GM23248 (cell line): ENCODE measurements at regions not wholly inside any gene's neighbourhood (a gene's known extent, or its start where the extent isn't known, plus 50 kb on each side); places are given as distances from the start of the nearest gene placed in this dataset.

ENCODE experiments used
- DNase-seq: peaks from one replicate; pipeline ENCODE4 v3.0.0-alpha.2; 2015
- H2AFZ ChIP-seq: fragments of 200-600 bp; sonication (generic); 2 replicates; pipeline ENCODE4 v1.6.1; 2016; ENCODE audit warnings: antibody characterized with exemption
- H3F3A ChIP-seq: fragments of 200-600 bp; sonication (generic); 2 replicates; pipeline ENCODE4 v1.6.1; 2016; ENCODE audit warnings: mild to moderate bottlenecking, antibody characterized with exemption, mixed run types; ENCODE audit not compliant: insufficient read depth
- H3K27ac ChIP-seq: fragments of 200-600 bp; sonication (generic); 2 replicates; pipeline ENCODE4 v1.5.1; 2016; ENCODE audit warnings: mild to moderate bottlenecking
- H3K27me3 ChIP-seq: fragments of 200-600 bp; sonication (generic); replicated peaks from 2 replicates; pipeline ENCODE4 v1.6.1; 2016; ENCODE audit warnings: mild to moderate bottlenecking; ENCODE audit not compliant: insufficient read depth
- H3K36me3 ChIP-seq: fragments of 200-600 bp; sonication (generic); 2 replicates; pipeline ENCODE4 v1.6.1; 2016; ENCODE audit warnings: low read depth, mild to moderate bottlenecking
- H3K4me1 ChIP-seq: fragments of 200-600 bp; sonication (generic); 2 replicates; pipeline ENCODE4 v1.6.1; 2016; ENCODE audit warnings: mild to moderate bottlenecking; ENCODE audit not compliant: insufficient read depth
- H3K4me2 ChIP-seq: fragments of 200-600 bp; sonication (generic); one replicate; pipeline ENCODE4 v1.6.1; 2016; ENCODE audit warnings: mild to moderate bottlenecking; ENCODE audit not compliant: unreplicated experiment
- H3K4me3 ChIP-seq: fragments of 200-600 bp; sonication (generic); 2 replicates; pipeline ENCODE4 v1.5.1; 2016; ENCODE audit warnings: mild to moderate bottlenecking
- H3K79me2 ChIP-seq: fragments of 200-600 bp; sonication (generic); 2 replicates; pipeline ENCODE4 v1.6.1; 2016; ENCODE audit warnings: mild to moderate bottlenecking; ENCODE audit not compliant: insufficient read depth
- H3K9ac ChIP-seq: fragments of 200-600 bp; sonication (generic); 2 replicates; pipeline ENCODE4 v1.6.1; 2016; ENCODE audit warnings: mild to moderate bottlenecking
- H3K9me2 ChIP-seq: fragments of 200-600 bp; sonication (generic); 2 replicates; pipeline ENCODE4 v1.6.1; 2016; ENCODE audit warnings: mixed run types, mild to moderate bottlenecking, moderate library complexity; ENCODE audit not compliant: insufficient read depth
- H3K9me3 ChIP-seq: fragments of 200-600 bp; sonication (generic); one replicate; pipeline ENCODE4 v1.6.1; 2017; ENCODE audit warnings: low read depth
- H4K20me1 ChIP-seq: fragments of 200-600 bp; sonication (generic); 2 replicates; pipeline ENCODE4 v1.6.0; 2016; ENCODE audit not compliant: insufficient read depth
- EZH2 ChIP-seq: fragments of 200-600 bp; sonication (generic); IDR thresholded peaks from 2 replicates; pipeline ENCODE4 v1.6.1; 2018; ENCODE audit warnings: antibody characterized with exemption, mild to moderate bottlenecking; ENCODE audit not compliant: insufficient read depth, poor library complexity, severe bottlenecking
- EZH2phosphoT487 ChIP-seq: fragments of 200-600 bp; sonication (generic); IDR thresholded peaks from 2 replicates; pipeline ENCODE4 v1.6.1; 2018; ENCODE audit warnings: antibody characterized with exemption, moderate library complexity, mild to moderate bottlenecking, low read depth; ENCODE audit not compliant: insufficient read depth
- WGBS, 2 experiments: methylation state at CpG; one replicate each; pipeline ENCODE4 v1.1.6; 2015 to 2017; ENCODE audit warnings: low lambda C conversion rate in 2 of 2, low coverage in 1 of 2; ENCODE audit errors: missing lambda C conversion rate in 2 of 2; 5-methylcytosine and 5-hydroxymethylcytosine counted together
- in situ Hi-C: fragments of 300-500 bp; cut with MboI; formaldehyde crosslinking; loops from 2 replicates; pipeline ENCODE4 v1.15.0; 2020

DNA sequence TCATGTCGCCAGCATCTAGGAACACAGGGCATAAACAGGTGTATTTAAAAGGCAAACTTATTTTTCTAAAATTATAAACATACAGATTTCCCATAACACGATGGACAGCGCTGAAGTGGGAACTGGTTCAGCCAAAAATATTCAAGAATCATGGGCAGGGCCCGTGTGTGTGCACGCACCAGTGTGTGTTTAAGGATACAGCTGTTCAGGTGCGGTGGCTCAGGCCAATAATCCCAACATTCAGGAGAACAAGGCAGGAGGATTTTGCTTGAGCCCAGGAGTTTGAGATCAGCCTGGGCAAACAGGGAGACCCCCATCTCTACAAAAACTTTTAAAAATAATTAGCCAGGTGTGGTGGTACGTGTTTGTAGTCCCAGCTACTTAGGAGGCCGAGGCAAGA is 288.6 kb upstream of the HDAC4 start:
- 54 to 59% methylated on average over 8 of the region's 8 CpGs for WGBS, 2 experiments
- no peak overlapping the region for H3K4me3 ChIP-seq
- H2AFZ ChIP-seq = no peak overlapping the region
- no peak overlapping the region for H3K4me2 ChIP-seq
- no peak overlapping the region for H3K27ac ChIP-seq
- H4K20me1 ChIP-seq = no peaks in the 10 kb centered on the region
- H3K9me2 ChIP-seq = no peaks in the 10 kb centered on the region
- DNase-seq = no peak
- H3K9ac ChIP-seq = no peak overlapping the region
- no peaks in the 10 kb centered on the region for H3K79me2 ChIP-seq
- H3K4me1 ChIP-seq = no peaks in the 10 kb centered on the region
- no peaks in the 10 kb centered on the region for H3K9me3 ChIP-seq
- no peaks in the 10 kb centered on the region for H3F3A ChIP-seq
- 0 out of 2 replicates have a peak, but pooled peaks cover 3% of the 10 kb centered on the region for H3K27me3 ChIP-seq
- TF ChIP-seq EZH2 = no peak
- TF ChIP-seq EZH2phosphoT487 = no peak
- H3K36me3 ChIP-seq = no peaks in the 10 kb centered on the region
- in situ Hi-C loops = no loop called here

DNA sequence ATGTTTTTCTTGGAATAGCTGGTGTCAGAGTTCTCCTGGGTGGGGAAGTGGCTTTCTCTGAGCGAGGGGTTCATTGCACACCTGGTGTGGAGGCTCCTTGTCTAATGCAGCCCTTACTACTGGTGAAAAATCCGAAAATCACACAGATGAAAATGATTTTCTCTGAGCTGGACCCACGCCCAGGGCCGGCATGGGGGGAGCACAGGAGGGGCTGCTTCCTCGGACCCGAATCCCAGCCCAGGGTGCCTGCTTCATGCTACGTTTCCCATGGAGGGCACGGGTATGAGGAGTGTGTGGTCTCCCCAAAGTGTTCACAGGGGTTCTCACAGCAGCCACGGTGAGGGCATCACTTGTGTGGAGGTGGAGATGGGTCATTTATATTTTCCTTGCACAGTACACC is 288.0 kb upstream of the HDAC4 start:
- no peaks in the 10 kb centered on the region for H3K4me1 ChIP-seq
- H4K20me1 ChIP-seq = no peaks in the 10 kb centered on the region
- no peak overlapping the region for H3K4me3 ChIP-seq
- no peaks in the 10 kb centered on the region for H3K9me3 ChIP-seq
- no peak overlapping the region for H3K9ac ChIP-seq
- no peak overlapping the region for H2AFZ ChIP-seq
- no peaks in the 10 kb centered on the region for H3K79me2 ChIP-seq
- H3K27ac ChIP-seq = no peak overlapping the region
- H3K27me3 ChIP-seq = peaks cover 3% of the 10 kb centered on the region; the same call in 1 of the 2 replicates
- in situ Hi-C loops = no loop called here
- no peaks in the 10 kb centered on the region for H3K36me3 ChIP-seq
- H3F3A ChIP-seq = no peaks in the 10 kb centered on the region
- H3K9me2 ChIP-seq = no peaks in the 10 kb centered on the region
- whole genome bisulfite sequencing, 2 experiments = 19 to 21% methylated on average over 9 of the region's 9 CpGs
- H3K4me2 ChIP-seq = no peak overlapping the region
- DNase-seq = no peak
- TF ChIP-seq EZH2phosphoT487 (no peak), EZH2 (no peak)

DNA sequence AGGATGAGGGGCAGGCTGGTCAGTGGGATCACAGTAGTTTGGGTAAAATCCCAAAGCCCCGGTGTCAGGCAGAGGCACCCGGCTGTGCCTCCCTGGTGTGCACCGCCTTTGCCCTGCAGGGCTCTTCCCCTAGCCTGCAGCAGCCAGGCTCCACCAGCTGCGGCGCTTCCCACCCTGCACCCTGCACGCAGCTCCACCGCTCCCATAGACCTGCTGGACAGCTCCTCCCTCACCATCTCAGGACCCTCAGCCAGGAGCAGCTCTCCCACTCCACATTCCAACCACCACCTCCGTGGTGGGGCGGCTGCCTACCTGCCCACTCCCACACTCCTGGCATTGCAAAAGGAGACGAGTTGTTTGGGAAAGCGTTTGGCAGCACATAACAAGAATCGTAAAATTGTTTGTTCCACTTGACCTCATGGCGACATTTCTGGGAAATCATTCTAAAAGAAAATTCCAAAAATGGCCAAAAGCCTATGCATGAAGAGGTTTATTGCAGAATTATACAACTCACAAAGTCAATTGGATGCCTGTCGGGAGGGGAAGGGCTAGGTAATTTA is 287.4 kb upstream of the HDAC4 start:
- in situ Hi-C loops = no loop called here
- no peak for DNase-seq

DNA sequence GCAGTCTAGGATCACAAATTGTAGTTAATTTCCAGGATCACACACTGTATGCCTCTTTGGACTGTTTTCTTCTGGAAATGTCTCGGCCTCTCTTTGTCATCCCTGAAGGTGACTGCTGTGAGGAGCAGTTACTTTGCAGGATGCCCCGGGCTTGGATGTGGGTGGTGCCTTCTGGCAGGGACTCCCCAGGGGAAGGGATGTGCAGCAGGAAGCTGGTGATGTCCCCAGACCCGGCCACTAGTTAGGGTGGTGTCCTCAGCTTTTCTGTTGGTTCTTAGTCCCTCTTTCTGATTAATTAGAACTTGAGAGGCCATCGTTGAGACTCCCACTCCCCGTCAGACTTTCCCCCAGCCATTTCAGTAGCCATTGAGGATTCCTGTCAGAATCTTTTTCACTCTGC is 286.6 kb upstream of the HDAC4 start:
- Histone ChIP-seq H3K36me3 (no peaks in the 10 kb centered on the region), H4K20me1 (no peaks in the 10 kb centered on the region), H3F3A (no peaks in the 10 kb centered on the region), H3K27ac (no peak overlapping the region), H3K9me3 (no peaks in the 10 kb centered on the region), H3K9ac (no peak overlapping the region), H3K4me1 (no peaks in the 10 kb centered on the region), H3K4me2 (no peak overlapping the region), H3K9me2 (no peaks in the 10 kb centered on the region), H3K27me3 (peaks cover 16% of the 10 kb centered on the region; the same call in 1 of the 2 replicates), H3K4me3 (no peak overlapping the region), H2AFZ (no peak overlapping the region), H3K79me2 (no peaks in the 10 kb centered on the region)
- TF ChIP-seq EZH2 (no peak), EZH2phosphoT487 (no peak)
- no peak for DNase-seq
- in situ Hi-C loops = no loop called here
- WGBS, 2 experiments = 58% methylated on average over 5 of the region's 5 CpGs

More for the DNA sequence above, 287.4 kb upstream of the HDAC4 start:
- H3K9ac ChIP-seq = no peak overlapping the region
- peaks cover 8% of the 10 kb centered on the region; the same call in 1 of the 2 replicates for H3K27me3 ChIP-seq
- H3K27ac ChIP-seq = no peak overlapping the region
- no peaks in the 10 kb centered on the region for H3K9me2 ChIP-seq
- no peaks in the 10 kb centered on the region for H3K79me2 ChIP-seq
- 41 to 43% methylated on average over 13 to 14 of the region's 14 CpGs for WGBS, 2 experiments
- H2AFZ ChIP-seq = no peak overlapping the region
- H3K9me3 ChIP-seq = no peaks in the 10 kb centered on the region
- H3K4me3 ChIP-seq = no peak overlapping the region
- H3F3A ChIP-seq = no peaks in the 10 kb centered on the region
- no peak overlapping the region for H3K4me2 ChIP-seq
- no peaks in the 10 kb centered on the region for H3K4me1 ChIP-seq
- H3K36me3 ChIP-seq = no peaks in the 10 kb centered on the region
- no peak for TF ChIP-seq EZH2
- TF ChIP-seq EZH2phosphoT487 = no peak
- no peaks in the 10 kb centered on the region for H4K20me1 ChIP-seq
